Endothelial cell of umbilical vein (primary cell): ENCODE measurements at regions not wholly inside any gene's neighbourhood (a gene's known extent, or its start where the extent isn't known, plus 50 kb on each side); places are given as distances from the start of the nearest gene placed in this dataset.

Experiments
- BruUV-seq: library from RNA; stranded (reverse); fragments of 400-500 nt; replicated peaks from 2 replicates; lab custom pipeline; 2021; lab: Mats Ljungman, UMichigan
- CTCF ChIA-PET: fragments of 300-600, 350-600 bp; sonication (Branson Sonifier 250); formaldehyde crosslinking; loops from one replicate; lab custom pipeline; 2021; ENCODE audit warnings: antibody characterized with exemption, inconsistent platforms; lab: Charles Lee
- POLR2A ChIA-PET: fragments of 300-600, 350-600 bp; sonication (Branson Sonifier 250); formaldehyde crosslinking; loops from one replicate; lab custom pipeline; 2021; ENCODE audit warnings: antibody characterized with exemption, inconsistent platforms; lab: Charles Lee
- DNase-seq: peaks from one replicate; pipeline ENCODE4 v3.0.0-alpha.2; 2011; ENCODE audit warnings: low read depth, low spot score
- FAIRE-seq: peaks from 2 replicates; lab custom pipeline; 2011; peaks lifted over from hg19 to GRCh38; lab: Jason Lieb, UNC
- H2AFZ ChIP-seq: 2 replicates; pipeline ENCODE4 v1.6.0; 2012; ENCODE audit warnings: low read depth, low read length, control low read depth, inconsistent platforms
- H3K27ac ChIP-seq: 2 replicates; pipeline ENCODE4 v1.5.1; 2011; ENCODE audit warnings: low read depth, mild to moderate bottlenecking, control low read depth, low read length, moderate library complexity; ENCODE audit not compliant: insufficient read depth
- H3K27me3 ChIP-seq, 2 experiments: 2 replicates each; pipeline versions ENCODE4 v1.6.0 to v1.6.1; 2011; ENCODE audit warnings: low read length in 2 of 2, mixed read lengths in 1 of 2; ENCODE audit not compliant: control insufficient read depth in 2 of 2, insufficient read depth in 2 of 2
- H3K36me3 ChIP-seq, 2 experiments: 2 replicates in 1 of 2; 3 replicates in 1 of 2; pipeline ENCODE4 v1.5.1; 2011; ENCODE audit warnings: low read length in 2 of 2, mild to moderate bottlenecking in 1 of 2, moderate library complexity in 1 of 2; ENCODE audit not compliant: control insufficient read depth in 2 of 2, insufficient read depth in 2 of 2; ENCODE audit errors: extremely low read depth in 1 of 2
- H3K4me1 ChIP-seq: 3 replicates; pipeline ENCODE4 v1.5.1; 2011; ENCODE audit warnings: mild to moderate bottlenecking, low read length; ENCODE audit not compliant: control insufficient read depth, insufficient read depth; ENCODE audit errors: extremely low read depth
- H3K4me2 ChIP-seq: 2 replicates; pipeline ENCODE4 v1.6.1; 2011; ENCODE audit warnings: low read length, control low read depth, mixed read lengths; ENCODE audit not compliant: insufficient read depth
- H3K4me3 ChIP-seq, 3 experiments: fragments of 200-600 bp in 1 of 3; sonication (generic), shearing (Covaris generic) in 1 of 3; replicated peaks in 1 of 3; 2 replicates each; pipeline ENCODE4 v1.5.1; 2011 to 2016; ENCODE audit warnings: control low read depth in 3 of 3, low read length in 3 of 3, mild to moderate bottlenecking in 2 of 3, inconsistent platforms in 1 of 3, low read depth in 1 of 3, moderate library complexity in 1 of 3; ENCODE audit not compliant: insufficient read depth in 1 of 3
- H3K79me2 ChIP-seq: 2 replicates; pipeline ENCODE4 v1.6.0; 2012; ENCODE audit warnings: low read length, inconsistent platforms; ENCODE audit not compliant: control insufficient read depth, insufficient read depth
- H3K9ac ChIP-seq: replicated peaks from 2 replicates; pipeline ENCODE3; 2011; ENCODE audit warnings: low read length, control low read depth; ENCODE audit not compliant: insufficient read depth; ENCODE audit errors: extremely low read depth
- H3K9me1 ChIP-seq: replicated peaks from 3 replicates; pipeline ENCODE4 v1.6.0; 2011; ENCODE audit warnings: mild to moderate bottlenecking, low read length; ENCODE audit not compliant: control insufficient read depth, insufficient read depth; ENCODE audit errors: extremely low read depth
- H3K9me3 ChIP-seq: replicated peaks from 2 replicates; pipeline ENCODE4 v1.5.1; 2012; ENCODE audit warnings: low read length, inconsistent platforms; ENCODE audit not compliant: control insufficient read depth, insufficient read depth
- H4K20me1 ChIP-seq: replicated peaks from 2 replicates; pipeline ENCODE3; 2011; ENCODE audit warnings: mild to moderate bottlenecking, low read length; ENCODE audit not compliant: control insufficient read depth, insufficient read depth; ENCODE audit errors: extremely low read depth
- CTCF ChIP-seq, 2 donors: IDR thresholded peaks; 1 replicate in 1 of 2; 2 replicates in 1 of 2; pipeline ENCODE4 v1.5.1; 2011; ENCODE audit warnings: low read length in 2 of 2, mild to moderate bottlenecking in 2 of 2, moderate library complexity in 2 of 2, control low read depth in 1 of 2, inconsistent platforms in 1 of 2, low read depth in 1 of 2; ENCODE audit not compliant: insufficient read depth in 1 of 2; ENCODE audit errors: extremely low read depth in 1 of 2
- EZH2 ChIP-seq: IDR thresholded peaks from 2 replicates; pipeline ENCODE4 v1.6.1; 2012; ENCODE audit warnings: borderline replicate concordance, low read depth, mild to moderate bottlenecking, moderate library complexity, low read length, inconsistent platforms; ENCODE audit not compliant: severe bottlenecking
- FOS ChIP-seq: IDR thresholded peaks from 2 replicates; pipeline ENCODE4 v1.6.1; 2011; ENCODE audit warnings: mild to moderate bottlenecking, low read length, moderate library complexity, borderline replicate concordance; ENCODE audit not compliant: insufficient read depth
- GATA2 ChIP-seq: IDR thresholded peaks from 2 replicates; pipeline ENCODE4 v1.7.0; 2011; ENCODE audit warnings: low read depth, mild to moderate bottlenecking, moderate library complexity, mixed read lengths, low read length; ENCODE audit not compliant: insufficient read length, insufficient read depth
- JUN ChIP-seq: IDR thresholded peaks from 2 replicates; pipeline ENCODE4 v1.6.1; 2011; ENCODE audit warnings: borderline replicate concordance, low read depth; ENCODE audit not compliant: insufficient read length, insufficient read depth
- MAX ChIP-seq: IDR thresholded peaks from 2 replicates; pipeline ENCODE4 v1.6.1; 2011; ENCODE audit not compliant: insufficient read depth, insufficient read length
- MYC ChIP-seq: IDR thresholded peaks from one replicate; pipeline ENCODE4 v1.6.1; 2011; ENCODE audit warnings: mild to moderate bottlenecking, low read depth, low read length
- POLR2A ChIP-seq: IDR thresholded peaks from 2 replicates; pipeline ENCODE4 v1.6.1; 2012; ENCODE audit warnings: low read depth, mild to moderate bottlenecking, control low read depth, low read length
- POLR2AphosphoS5 ChIP-seq: IDR thresholded peaks from 2 replicates; pipeline ENCODE4 v1.6.1; 2012; ENCODE audit warnings: low read depth, mild to moderate bottlenecking, control low read depth, low read length, moderate library complexity; ENCODE audit not compliant: insufficient read depth
- dilution Hi-C: fragments of 300-500 bp; cut with MboI; formaldehyde crosslinking; loops from one replicate; pipeline ENCODE4 v1.15.0; 2019; ENCODE audit warnings: low sequenced_read_pairs; ENCODE audit not compliant: extremely low pct_ligation_motif_present
- intact Hi-C: fragments of 100-400 bp; cut with micrococcal nuclease; formaldehyde crosslinking; loops from one replicate; pipeline ENCODE4 v1.10.0; 2022

- Histone ChIP-seq H3K4me1 (no peaks in the 10 kb centered on the region), H2AFZ (no peak overlapping the region), H3K4me3 (no peak overlapping the region), H3K9ac (no peak overlapping the region), H4K20me1 (no peaks in the 10 kb centered on the region), H3K27me3 (no peaks in the 10 kb centered on the region), H3K4me2 (no peak overlapping the region), H3K9me1 (no peaks in the 10 kb centered on the region), H3K36me3 (no peaks in the 10 kb centered on the region), H3K27ac (no peak overlapping the region), H3K79me2 (no peaks in the 10 kb centered on the region), H3K9me3 (no peaks in the 10 kb centered on the region)
- intact Hi-C loops (no loop called here), dilution Hi-C loops (no loop called here)
- no TSS peak for BruUV-seq
- ChIA-PET CTCF (no interaction called here), POLR2A (no interaction called here)
- TF ChIP-seq POLR2AphosphoS5 (no peak), FOS (no peak), POLR2A (no peak), MAX (no peak), GATA2 (no peak), EZH2 (no peak), CTCF (IDR thresholded peaks at IDR 0.05; ENCODE audit: extremely low read depth in 1 of 2, insufficient read depth in 1 of 2, low read depth in 1 of 2, low read length in 2 of 2) (no peak), MYC (no peak), JUN (no peak)
- FAIRE-seq (no peak), DNase-seq (no peak)
These were observed 942.7 kb upstream of the MDGA2 start for GRCh38 chr14:48618057-48618456.
